Heart right ventricle (tissue), 16 donors: ENCODE measurements at regions not wholly inside any gene's neighbourhood (a gene's known extent, or its start where the extent isn't known, plus 50 kb on each side); places are given as distances from the start of the nearest gene placed in this dataset.

Experiments
- ATAC-seq, 8 donors: fragments of 200-7000 bp; cut with Tn5 transposase; one replicate each; pipeline ENCODE4 v1.9.1; 2020; ENCODE audit warnings: mild to moderate bottlenecking in 8 of 8, moderate library complexity in 8 of 8, moderate number of reproducible peaks in 1 of 8
- DNase-seq, 2 donors: peaks; one replicate each; pipeline ENCODE4 v3.0.0-alpha.2; 2020
- H3K27ac ChIP-seq, 10 donors: fragments of 200-600 bp; sonication (generic) in 2 of 10; one replicate each; pipeline versions ENCODE4 v1.5.0 to v1.8.0; 2020 to 2022; ENCODE audit warnings: mild to moderate bottlenecking in 3 of 10
- H3K27me3 ChIP-seq, 7 donors: fragments of 200-600 bp; one replicate each; pipeline ENCODE4 v1.8.0; 2021 to 2022; ENCODE audit warnings: mild to moderate bottlenecking in 2 of 7
- H3K36me3 ChIP-seq, 9 donors: fragments of 200-600 bp; sonication (generic) in 1 of 9; one replicate each; pipeline versions ENCODE4 v1.5.0 to v1.8.0; 2020 to 2022; ENCODE audit warnings: mild to moderate bottlenecking in 2 of 9
- H3K4me1 ChIP-seq, 9 donors: fragments of 200-600 bp; sonication (generic) in 1 of 9; one replicate each; pipeline versions ENCODE4 v1.5.0 to v1.8.0; 2020 to 2022; ENCODE audit warnings: mild to moderate bottlenecking in 4 of 9
- H3K4me3 ChIP-seq, 10 donors: fragments of 200-600 bp; sonication (generic) in 2 of 10; one replicate each; pipeline versions ENCODE4 v1.5.0 to v1.8.0; 2020 to 2022; ENCODE audit warnings: mild to moderate bottlenecking in 7 of 10, moderate library complexity in 2 of 10
- H3K9me3 ChIP-seq, 11 donors: fragments of 200-600 bp in 10 of 11; sonication (generic) in 2 of 11; one replicate each; pipeline versions ENCODE4 v1.5.0 to v1.8.0; 2013 to 2022; ENCODE audit warnings: mild to moderate bottlenecking in 2 of 11, control low read depth in 1 of 11, moderate library complexity in 1 of 11
- WGBS, 2 donors: extraction: QIAGEN DNeasy Blood & Tissue Kit; methylation state at CpG; one replicate each; pipeline ENCODE4 v1.1.7; 2013; ENCODE audit warnings: inconsistent platforms in 1 of 2; 5-methylcytosine and 5-hydroxymethylcytosine counted together
- intact Hi-C, 10 donors: fragments of 100-400 bp; cut with DNase I; formaldehyde crosslinking; loops; one replicate each; pipeline versions ENCODE4 v1.11.1 to v1.14.2; 2022
- TF ChIP-seq, protein P1 (sequence below), 9 donors: fragments of 200-600 bp; sonication (generic) in 2 of 9; IDR thresholded peaks; one replicate each; pipeline versions ENCODE4 v1.5.0 to v1.8.0; 2021 to 2022; ENCODE audit warnings: antibody characterized with exemption in 9 of 9, mild to moderate bottlenecking in 5 of 9, moderate library complexity in 1 of 9
- donor health status: Arrhythmogenic right ventricular cardiomyopathy.
- donor health status: ischemic (EF 13 %, LVEDD 7.1; RV severe dilation, severe dysfunction).
- donor health status: healthy with polysubstance abuse.
- donor health status: DM: no; HTN: yes; CAD: no.
- donor health status: DM: no; HTN: no; CAD: no.
- donor health status: ischemic (EF 25% LVEDD 6.9; RV normal size, moderate dysfunction).
- donor health status: ischemic (EF 25% LVEDD 5.7; RV mildly dilated, moderate dysfunction).
- donor health status: healthy.
- donor health status: DM: yes; HTN: yes; CAD: no.
- donor health status: Ischemic cardiomyopathy.
- donor health status: ischemic (EF 35%, LVEDD 5.7; RV mildly dilated, moderate dysfunction).
- donor health status: nonischemic (EF 11% LVEDD 7.7; RV severe dilation, severe dysfunction).
- donor health status: DM: yes; HTN: yes; CAD: no.
- donor health status: PGD.
- donor health status: ischemic (EF 29% LVEDD 5.4; RV normal size, mild dysfunction).
- donor health status: nonischemic (EF 23%, LVEDD 6.1; RV moderate dilation, normal function).

DNA sequence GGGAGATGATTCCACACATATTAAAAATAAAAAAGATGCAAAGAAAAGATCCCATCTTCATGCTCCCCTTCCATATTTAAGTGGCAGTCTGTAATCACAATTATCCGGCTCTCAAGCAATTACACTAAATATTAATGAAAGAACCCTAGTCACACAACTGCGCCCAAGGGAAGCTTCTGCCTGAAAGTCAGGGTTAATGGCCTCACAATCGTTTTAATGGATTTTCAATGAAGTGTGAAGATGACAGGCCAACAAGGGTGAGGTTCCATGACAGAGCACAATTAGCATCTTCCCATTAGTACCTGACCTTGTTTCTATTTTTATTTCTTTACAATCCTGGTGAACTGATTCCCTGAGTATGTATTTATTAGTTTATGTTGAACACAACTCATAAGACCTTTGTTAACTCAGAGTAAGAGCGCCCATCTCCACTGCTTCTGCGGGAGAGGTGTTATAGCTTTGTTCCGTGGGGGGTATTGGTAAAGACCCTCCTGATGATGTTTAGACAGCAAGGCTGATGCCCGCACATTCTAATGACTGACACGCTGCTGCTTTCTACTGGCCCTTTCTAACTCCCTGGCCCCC, 80.9 kb downstream of the IER5 start:
- Histone ChIP-seq H3K4me3 (no peak overlapping the region), H3K36me3 (no peaks in the 10 kb centered on the region), H3K27ac (no peak overlapping the region), H3K4me1 (peaks cover 0 to 7% (median 2%) of the 10 kb centered on the region in 9 donors), H3K9me3 (peaks cover 0 to 17% (median 2%) of the 10 kb centered on the region in 11 donors), H3K27me3 (no peaks in the 10 kb centered on the region)
- no peak for ATAC-seq
- TF ChIP-seq, protein P1, sequence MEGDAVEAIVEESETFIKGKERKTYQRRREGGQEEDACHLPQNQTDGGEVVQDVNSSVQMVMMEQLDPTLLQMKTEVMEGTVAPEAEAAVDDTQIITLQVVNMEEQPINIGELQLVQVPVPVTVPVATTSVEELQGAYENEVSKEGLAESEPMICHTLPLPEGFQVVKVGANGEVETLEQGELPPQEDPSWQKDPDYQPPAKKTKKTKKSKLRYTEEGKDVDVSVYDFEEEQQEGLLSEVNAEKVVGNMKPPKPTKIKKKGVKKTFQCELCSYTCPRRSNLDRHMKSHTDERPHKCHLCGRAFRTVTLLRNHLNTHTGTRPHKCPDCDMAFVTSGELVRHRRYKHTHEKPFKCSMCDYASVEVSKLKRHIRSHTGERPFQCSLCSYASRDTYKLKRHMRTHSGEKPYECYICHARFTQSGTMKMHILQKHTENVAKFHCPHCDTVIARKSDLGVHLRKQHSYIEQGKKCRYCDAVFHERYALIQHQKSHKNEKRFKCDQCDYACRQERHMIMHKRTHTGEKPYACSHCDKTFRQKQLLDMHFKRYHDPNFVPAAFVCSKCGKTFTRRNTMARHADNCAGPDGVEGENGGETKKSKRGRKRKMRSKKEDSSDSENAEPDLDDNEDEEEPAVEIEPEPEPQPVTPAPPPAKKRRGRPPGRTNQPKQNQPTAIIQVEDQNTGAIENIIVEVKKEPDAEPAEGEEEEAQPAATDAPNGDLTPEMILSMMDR (IDR thresholded peaks at IDR 0.05): no peak
- intact Hi-C loops: loop anchor here in 8 of 10 donors (5.0 to 10.0 kb wide), 7 partner anchors 272 to 655 kb away; no protein-coding TSS in a partner anchor
- no peak for DNase-seq
- 78 to 80% methylated on average over 8 of the region's 8 CpGs for WGBS, 2 donors

DNA sequence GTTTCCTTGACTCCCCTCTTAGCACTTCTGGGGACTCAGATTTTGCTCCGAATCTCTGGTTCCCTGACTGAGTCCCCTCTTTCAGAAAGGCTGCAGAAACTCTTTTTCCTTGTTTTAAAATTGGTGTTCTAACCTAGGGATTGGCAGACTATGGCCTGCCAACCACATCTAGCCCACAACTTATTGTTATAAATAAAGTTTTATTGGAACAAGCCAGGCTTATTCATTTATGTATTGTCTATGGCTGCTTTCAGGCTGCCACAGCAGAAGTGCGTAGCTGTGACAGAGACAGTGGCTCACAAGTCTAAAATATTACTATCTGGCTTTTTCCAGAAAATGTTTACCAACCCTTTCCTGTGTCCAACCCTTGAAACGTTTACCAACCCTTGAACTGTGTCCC, 81.7 kb downstream of the IER5 start:
- peaks cover 0 to 7% (median 2%) of the 10 kb centered on the region in 9 donors for H3K4me1 ChIP-seq
- no peaks in the 10 kb centered on the region for H3K27me3 ChIP-seq
- H3K9me3 ChIP-seq: peaks cover 0 to 14% (median 0%) of the 10 kb centered on the region in 11 donors
- no peak for ATAC-seq
- 81% methylated on average over 3 of the region's 3 CpGs for WGBS, 2 donors
- no peak overlapping the region for H3K27ac ChIP-seq
- no peak for DNase-seq
- TF ChIP-seq, protein P1 (IDR thresholded peaks at IDR 0.05): no peak
- H3K36me3 ChIP-seq: no peaks in the 10 kb centered on the region
- H3K4me3 ChIP-seq: no peak overlapping the region
- intact Hi-C loops: no loop called here

DNA sequence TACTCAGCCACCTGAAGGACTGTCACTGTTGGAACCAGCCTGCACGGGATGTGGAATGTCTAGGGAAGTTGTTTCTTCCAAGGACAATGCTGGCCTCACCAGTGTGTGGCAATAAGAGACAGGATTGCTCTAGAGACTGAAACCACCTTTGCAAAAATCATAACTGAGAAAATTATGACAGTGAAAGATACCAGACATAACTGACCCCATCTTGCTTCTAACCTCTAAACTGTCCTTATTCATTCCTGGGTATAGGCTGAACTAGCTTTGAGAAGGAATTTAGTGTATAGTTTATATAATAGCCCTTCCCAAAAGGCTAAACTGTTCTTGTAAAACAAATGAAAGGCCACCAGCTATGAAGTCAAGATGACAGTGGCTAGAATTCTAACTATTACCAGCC, 83.6 kb downstream of the IER5 start:
- peaks cover 0 to 14% (median 0%) of the 10 kb centered on the region in 11 donors for H3K9me3 ChIP-seq
- no peaks in the 10 kb centered on the region for H3K4me1 ChIP-seq
- TF ChIP-seq, protein P1 (IDR thresholded peaks at IDR 0.05): no peak
- no peak overlapping the region for H3K27ac ChIP-seq
- no peak for ATAC-seq
- no peak overlapping the region for H3K4me3 ChIP-seq
- intact Hi-C loops: no loop called here
- 81 to 83% methylated on average over 1 of the region's 1 CpG for WGBS, 2 donors
- H3K27me3 ChIP-seq: no peaks in the 10 kb centered on the region
- H3K36me3 ChIP-seq: no peaks in the 10 kb centered on the region
- DNase-seq: no peak

DNA sequence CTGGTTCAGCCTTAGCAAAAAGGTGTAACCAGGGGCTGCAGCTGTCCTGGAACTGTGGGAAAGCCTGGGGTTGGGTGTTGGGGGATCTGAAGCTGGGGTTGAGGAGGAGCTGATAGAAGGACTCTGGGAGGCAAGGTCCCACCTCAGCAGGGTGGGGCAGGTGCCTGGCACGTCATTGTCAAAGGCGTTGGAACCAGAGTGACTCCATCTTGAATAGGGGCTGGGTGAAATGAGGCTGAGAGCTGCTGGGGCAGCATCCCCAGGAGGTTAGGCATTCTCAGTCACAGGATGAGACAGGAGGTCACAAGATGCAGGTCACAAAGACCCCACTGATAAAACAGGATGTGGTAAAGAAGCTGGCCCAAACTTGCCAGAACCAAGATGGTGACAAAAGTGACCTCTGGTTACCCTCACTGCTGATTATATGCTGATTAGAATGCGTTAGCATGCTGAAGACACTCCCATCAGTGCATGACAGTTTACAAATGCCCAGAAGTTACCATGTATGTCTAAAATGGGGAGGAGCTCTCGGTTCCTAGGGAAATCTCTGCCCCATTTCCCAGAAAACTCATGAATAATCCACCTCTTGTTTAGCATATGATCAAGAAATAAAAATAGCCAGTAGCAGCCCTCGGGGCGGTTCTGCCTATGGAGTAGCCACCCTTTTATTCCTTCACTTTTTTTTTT, 85.4 kb downstream of the IER5 start:
- intact Hi-C loops: no loop called here

More for the DNA sequence above, 85.4 kb downstream of the IER5 start:
- Histone ChIP-seq H3K4me3 (no peak overlapping the region), H3K27me3 (no peaks in the 10 kb centered on the region), H3K27ac (no peak overlapping the region), H3K9me3 (peaks cover 0 to 14% (median 0%) of the 10 kb centered on the region in 11 donors), H3K4me1 (peaks cover 0 to 8% (median 4%) of the 10 kb centered on the region in 9 donors), H3K36me3 (no peaks in the 10 kb centered on the region)
- DNase-seq (no peak), ATAC-seq (no peak)
- 68 to 70% methylated on average over 6 of the region's 6 CpGs for WGBS, 2 donors
- TF ChIP-seq, protein P1 (IDR thresholded peaks at IDR 0.05): no peak
